SKM-1 treated with dmso at 0.1 percent for 144 hours (cell line): ENCODE measurements at regions not wholly inside any gene's neighbourhood (a gene's known extent, or its start where the extent isn't known, plus 50 kb on each side); places are given as distances from the start of the nearest gene placed in this dataset.
"Not testable (repeated sequence)": the region's sequence is repeated elsewhere in the genome, so short reads cannot be mapped to it uniquely, and the experiment has no call there.

ENCODE experiments used
- DNase-seq: peaks from one replicate; lab custom pipeline; 2025; ENCODE audit not compliant: unreplicated experiment; lab: John Stamatoyannopoulos, UW

- DNase-seq: not testable (repeated sequence)
These were observed 50.6 kb upstream of the MYL10 start for GRCh38 chr7:101679653-101680173.

- DNase-seq: no peak
These were observed 51.5 kb upstream of the MYL10 start for GRCh38 chr7:101680406-101681145.

GRCh38 chr7:101681170-101682007 is 52.3 kb upstream of the MYL10 start:
- no peak for DNase-seq

GRCh38 chr7:101684983-101685330 is 55.9 kb upstream of the MYL10 start:
- no peak for DNase-seq

- no peak for DNase-seq
These were observed 56.9 kb upstream of the MYL10 start for GRCh38 chr7:101686030-101686429.

- no peak for DNase-seq
These were observed 58.0 kb upstream of the MYL10 start for GRCh38 chr7:101687081-101687480.

GRCh38 chr7:101687791-101688182 is 58.7 kb upstream of the MYL10 start:
- DNase-seq: no peak

- peak; percentile 65 for DNase-seq
These were observed 59.2 kb upstream of the MYL10 start for GRCh38 chr7:101688183-101688831.

- DNase-seq: no peak
These were observed 60.2 kb upstream of the MYL10 start for GRCh38 chr7:101688995-101689907.

- DNase-seq: no peak
These were observed 61.0 kb upstream of the MYL10 start for GRCh38 chr7:101690061-101690460.

GRCh38 chr7:101691822-101692384 is 62.8 kb upstream of the MYL10 start:
- DNase-seq: peak; percentile 30

- DNase-seq: no peak
These were observed 64.5 kb upstream of the MYL10 start for GRCh38 chr7:101693498-101694091.

GRCh38 chr7:101698964-101699363 is 69.9 kb upstream of the MYL10 start:
- DNase-seq: no peak

- DNase-seq: no peak
These were observed 70.3 kb upstream of the MYL10 start for GRCh38 chr7:101699399-101699798.

- no peak for DNase-seq
These were observed 71.1 kb upstream of the MYL10 start for GRCh38 chr7:101699881-101700823.

- no peak for DNase-seq
These were observed 72.2 kb upstream of the MYL10 start for GRCh38 chr7:101701153-101701794.

- DNase-seq: no peak
These were observed 73.3 kb upstream of the MYL10 start for GRCh38 chr7:101702362-101702850.

GRCh38 chr7:101705331-101705730 is 76.2 kb upstream of the MYL10 start:
- DNase-seq: no peak
